ENCODE measurements at regions not wholly inside any gene's neighbourhood (a gene's known extent, or its start where the extent isn't known, plus 50 kb on each side); places are given as distances from the start of the nearest gene placed in this dataset.

DNA sequence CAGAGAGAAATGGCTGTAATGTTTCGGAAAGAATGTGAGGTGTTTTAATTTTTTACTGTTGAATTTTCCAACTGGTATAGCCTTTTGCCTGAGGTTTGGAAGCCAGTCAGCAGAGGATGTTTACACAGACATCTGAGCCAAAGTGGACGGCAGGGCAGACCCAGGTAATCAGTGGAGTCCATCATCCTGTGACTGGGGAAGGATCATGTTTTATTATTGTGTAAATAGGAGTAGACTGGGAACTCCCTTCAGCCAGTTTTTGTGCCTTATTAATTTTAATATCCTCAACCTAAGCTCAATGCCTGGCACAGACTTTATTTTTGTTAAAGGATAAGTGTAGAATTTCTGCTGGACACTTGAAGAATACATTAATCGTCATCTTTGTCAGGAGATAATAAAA lies 142.0 kb upstream of the GAREM1 start:
- Mint-ChIP-seq H3K4me1 (ENCODE audit: low read depth, unreplicated experiment) (peaks cover 2% of the 10 kb centered on the region), H3K27ac (ENCODE audit: unreplicated experiment) (no peak overlapping the region), H3K4me3 (ENCODE audit: unreplicated experiment) (no peak overlapping the region), H3K9me3 (ENCODE audit: unreplicated experiment) (no peaks in the 10 kb centered on the region), H3K27me3 (ENCODE audit: low read depth, unreplicated experiment) (no peaks in the 10 kb centered on the region), H3K36me3 (ENCODE audit: low read depth, unreplicated experiment) (no peaks in the 10 kb centered on the region)
- Histone ChIP-seq H3K27ac (ENCODE audit: low read depth, low read length) (no peak overlapping the region), H3K4me3 (ENCODE audit: insufficient read depth, low read depth, low read length) (no peak overlapping the region), H3K9me3 (ENCODE audit: insufficient read depth, low read depth, low read length) (no peaks in the 10 kb centered on the region), H3K4me1 (ENCODE audit: insufficient read depth, low read length) (no peaks in the 10 kb centered on the region), H2AFZ (ENCODE audit: low read depth, low read length) (no peak overlapping the region), H3K9ac (ENCODE audit: low read length) (no peak overlapping the region), H3K36me3 (ENCODE audit: insufficient read depth, low read length) (no peaks in the 10 kb centered on the region), H4K20me1 (ENCODE audit: insufficient read depth, low read length) (no peaks in the 10 kb centered on the region), H3K4me2 (ENCODE audit: low read length) (no peak overlapping the region), H3K79me2 (ENCODE audit: insufficient read depth, low read length) (no peaks in the 10 kb centered on the region), H3K27me3 (ENCODE audit: insufficient read depth, low read length) (no peaks in the 10 kb centered on the region)
- TF ChIP-seq, protein P1, sequence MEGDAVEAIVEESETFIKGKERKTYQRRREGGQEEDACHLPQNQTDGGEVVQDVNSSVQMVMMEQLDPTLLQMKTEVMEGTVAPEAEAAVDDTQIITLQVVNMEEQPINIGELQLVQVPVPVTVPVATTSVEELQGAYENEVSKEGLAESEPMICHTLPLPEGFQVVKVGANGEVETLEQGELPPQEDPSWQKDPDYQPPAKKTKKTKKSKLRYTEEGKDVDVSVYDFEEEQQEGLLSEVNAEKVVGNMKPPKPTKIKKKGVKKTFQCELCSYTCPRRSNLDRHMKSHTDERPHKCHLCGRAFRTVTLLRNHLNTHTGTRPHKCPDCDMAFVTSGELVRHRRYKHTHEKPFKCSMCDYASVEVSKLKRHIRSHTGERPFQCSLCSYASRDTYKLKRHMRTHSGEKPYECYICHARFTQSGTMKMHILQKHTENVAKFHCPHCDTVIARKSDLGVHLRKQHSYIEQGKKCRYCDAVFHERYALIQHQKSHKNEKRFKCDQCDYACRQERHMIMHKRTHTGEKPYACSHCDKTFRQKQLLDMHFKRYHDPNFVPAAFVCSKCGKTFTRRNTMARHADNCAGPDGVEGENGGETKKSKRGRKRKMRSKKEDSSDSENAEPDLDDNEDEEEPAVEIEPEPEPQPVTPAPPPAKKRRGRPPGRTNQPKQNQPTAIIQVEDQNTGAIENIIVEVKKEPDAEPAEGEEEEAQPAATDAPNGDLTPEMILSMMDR (IDR thresholded peaks at IDR 0.05; ENCODE audit: insufficient read depth, low read depth, low read length) = no peak
- TF ChIP-seq EZH2 (IDR thresholded peaks at IDR 0.05; ENCODE audit: insufficient read depth, low read length) = no peak
- FAIRE-seq (no peak), DNase-seq (ENCODE audit: low read depth) (no peak)

DNA sequence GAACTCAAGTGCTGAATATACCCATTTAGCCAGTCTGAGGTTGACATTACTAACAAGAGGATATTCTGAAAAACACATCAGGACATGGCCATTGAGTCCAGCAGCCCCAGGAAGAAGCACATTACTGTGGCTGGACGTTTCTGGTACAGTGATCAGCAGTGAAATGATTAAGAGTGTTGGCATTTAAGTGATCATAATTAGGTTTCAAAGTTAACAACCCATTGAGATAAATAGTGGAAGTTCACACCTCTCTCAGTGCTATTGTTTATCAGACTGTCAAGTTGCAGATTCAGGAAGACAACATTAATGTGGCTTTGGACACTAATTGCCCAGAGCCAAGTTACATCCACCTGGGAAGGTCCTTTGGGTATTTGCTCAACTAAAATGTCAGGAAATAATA lies 139.5 kb upstream of the GAREM1 start:
- Mint-ChIP-seq H3K4me1 (ENCODE audit: low read depth, unreplicated experiment) (peaks cover 2% of the 10 kb centered on the region), H3K9me3 (ENCODE audit: unreplicated experiment) (no peaks in the 10 kb centered on the region), H3K27ac (ENCODE audit: unreplicated experiment) (no peak overlapping the region), H3K27me3 (ENCODE audit: low read depth, unreplicated experiment) (no peaks in the 10 kb centered on the region), H3K36me3 (ENCODE audit: low read depth, unreplicated experiment) (no peaks in the 10 kb centered on the region), H3K4me3 (ENCODE audit: unreplicated experiment) (no peak overlapping the region)
- TF ChIP-seq, protein P1 (IDR thresholded peaks at IDR 0.05; ENCODE audit: insufficient read depth, low read depth, low read length) = no peak
- TF ChIP-seq EZH2 (IDR thresholded peaks at IDR 0.05; ENCODE audit: insufficient read depth, low read length) = no peak
- Histone ChIP-seq H3K4me2 (ENCODE audit: low read length) (no peak overlapping the region), H4K20me1 (ENCODE audit: insufficient read depth, low read length) (no peaks in the 10 kb centered on the region), H3K79me2 (ENCODE audit: insufficient read depth, low read length) (no peaks in the 10 kb centered on the region), H3K4me3 (ENCODE audit: insufficient read depth, low read depth, low read length) (no peak overlapping the region), H3K27ac (ENCODE audit: low read depth, low read length) (no peak overlapping the region), H3K9me3 (ENCODE audit: insufficient read depth, low read depth, low read length) (no peaks in the 10 kb centered on the region), H3K36me3 (ENCODE audit: insufficient read depth, low read length) (no peaks in the 10 kb centered on the region), H2AFZ (ENCODE audit: low read depth, low read length) (no peak overlapping the region), H3K9ac (ENCODE audit: low read length) (no peak overlapping the region), H3K27me3 (ENCODE audit: insufficient read depth, low read length) (no peaks in the 10 kb centered on the region), H3K4me1 (ENCODE audit: insufficient read depth, low read length) (no peaks in the 10 kb centered on the region)
- FAIRE-seq (no peak), DNase-seq (ENCODE audit: low read depth) (no peak)

DNA sequence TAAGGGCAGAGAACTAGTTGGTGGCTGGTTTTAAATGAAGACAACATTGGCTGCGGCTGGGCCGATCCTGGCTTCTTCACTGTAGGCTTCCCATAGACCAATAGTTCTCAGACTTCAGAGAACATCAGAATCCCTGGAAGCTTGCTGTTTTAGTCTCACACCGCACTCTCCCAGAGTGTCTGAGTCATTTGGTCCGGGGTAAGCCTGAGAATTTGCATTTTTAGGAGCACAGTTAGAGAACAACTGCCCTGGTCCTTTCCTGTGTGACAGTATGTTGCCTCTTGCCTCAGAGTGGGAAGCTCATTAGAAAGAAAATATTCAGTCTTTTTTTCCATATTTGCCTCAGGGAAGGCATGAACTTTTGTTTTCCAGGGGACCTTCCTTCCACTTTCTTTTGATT lies 137.1 kb upstream of the GAREM1 start:
- Histone ChIP-seq H3K27ac (ENCODE audit: low read depth, low read length) (no peak overlapping the region), H3K79me2 (ENCODE audit: insufficient read depth, low read length) (no peaks in the 10 kb centered on the region), H3K4me3 (ENCODE audit: insufficient read depth, low read depth, low read length) (no peak overlapping the region), H3K9ac (ENCODE audit: low read length) (no peak overlapping the region), H4K20me1 (ENCODE audit: insufficient read depth, low read length) (no peaks in the 10 kb centered on the region), H2AFZ (ENCODE audit: low read depth, low read length) (no peak overlapping the region), H3K36me3 (ENCODE audit: insufficient read depth, low read length) (no peaks in the 10 kb centered on the region), H3K27me3 (ENCODE audit: insufficient read depth, low read length) (no peaks in the 10 kb centered on the region), H3K4me1 (ENCODE audit: insufficient read depth, low read length) (no peaks in the 10 kb centered on the region), H3K9me3 (ENCODE audit: insufficient read depth, low read depth, low read length) (no peaks in the 10 kb centered on the region), H3K4me2 (ENCODE audit: low read length) (no peak overlapping the region)
- TF ChIP-seq, protein P1 (IDR thresholded peaks at IDR 0.05; ENCODE audit: insufficient read depth, low read depth, low read length) = no peak
- no peak for TF ChIP-seq EZH2 (IDR thresholded peaks at IDR 0.05; ENCODE audit: insufficient read depth, low read length)
- Mint-ChIP-seq H3K36me3 (ENCODE audit: low read depth, unreplicated experiment) (no peaks in the 10 kb centered on the region), H3K27me3 (ENCODE audit: low read depth, unreplicated experiment) (no peaks in the 10 kb centered on the region), H3K4me1 (ENCODE audit: low read depth, unreplicated experiment) (peaks cover 2% of the 10 kb centered on the region), H3K4me3 (ENCODE audit: unreplicated experiment) (no peak overlapping the region), H3K9me3 (ENCODE audit: unreplicated experiment) (no peaks in the 10 kb centered on the region), H3K27ac (ENCODE audit: unreplicated experiment) (no peak overlapping the region)
- DNase-seq (ENCODE audit: low read depth) (no peak), FAIRE-seq (no peak)

Measured in astrocyte (in vitro differentiated cells and primary cell).